MM.1S (cell line): ENCODE measurements at regions not wholly inside any gene's neighbourhood (a gene's known extent, or its start where the extent isn't known, plus 50 kb on each side); places are given as distances from the start of the nearest gene placed in this dataset.

Experiments used
- DNase-seq: peaks from one replicate; pipeline ENCODE4 v3.0.0-alpha.2; 2015
- H2AFZ ChIP-seq: fragments of 300-600 bp; sonication (generic); 2 replicates; pipeline ENCODE4 v1.6.0; 2016; ENCODE audit warnings: antibody characterized with exemption, low read length
- H3F3A ChIP-seq: fragments of 300-600 bp; sonication (generic); 2 replicates; pipeline ENCODE4 v1.6.1; 2016; ENCODE audit warnings: mild to moderate bottlenecking, antibody characterized with exemption, low read length, moderate library complexity, mixed read lengths; ENCODE audit not compliant: insufficient read depth
- H3K27ac ChIP-seq: fragments of 300-600 bp; sonication (generic); 2 replicates; pipeline ENCODE4 v1.5.1; 2016; ENCODE audit warnings: mild to moderate bottlenecking, low read length
- H3K27me3 ChIP-seq: fragments of 300-600 bp; sonication (generic); replicated peaks from 2 replicates; pipeline ENCODE4 v1.6.0; 2016; ENCODE audit warnings: low read length; ENCODE audit not compliant: insufficient read depth
- H3K36me3 ChIP-seq: fragments of 300-600 bp; sonication (generic); replicated peaks from 2 replicates; pipeline ENCODE4 v1.6.1; 2016; ENCODE audit warnings: mild to moderate bottlenecking, low read length, mixed read lengths; ENCODE audit not compliant: insufficient read depth
- H3K4me1 ChIP-seq: fragments of 300-600 bp; sonication (generic); 2 replicates; pipeline ENCODE4 v1.6.1; 2016; ENCODE audit warnings: low read length, mixed read lengths
- H3K4me2 ChIP-seq: fragments of 300-600 bp; sonication (generic); 2 replicates; pipeline ENCODE4 v1.6.0; 2016; ENCODE audit warnings: low read depth, low read length
- H3K4me3 ChIP-seq: fragments of 300-600 bp; sonication (generic); 2 replicates; pipeline ENCODE4 v1.5.1; 2016; ENCODE audit warnings: low read length, mixed read lengths
- H3K79me2 ChIP-seq: fragments of 300-600 bp; sonication (generic); 2 replicates; pipeline ENCODE4 v1.6.1; 2016; ENCODE audit warnings: mixed run types, low read length, mixed read lengths
- H3K9ac ChIP-seq: fragments of 300-600 bp; sonication (generic); 2 replicates; pipeline ENCODE4 v1.6.1; 2016; ENCODE audit warnings: low read length, mixed read lengths
- H3K9me2 ChIP-seq: fragments of 300-600 bp; sonication (generic); replicated peaks from 2 replicates; pipeline ENCODE4 v1.6.1; 2016; ENCODE audit warnings: mild to moderate bottlenecking, low read length, mixed read lengths; ENCODE audit not compliant: insufficient read depth
- H3K9me3 ChIP-seq: fragments of 300-600 bp; sonication (generic); replicated peaks from 2 replicates; pipeline ENCODE4 v1.6.1; 2016; ENCODE audit warnings: mild to moderate bottlenecking, low read length, mixed read lengths; ENCODE audit not compliant: insufficient read depth
- H4K20me1 ChIP-seq: fragments of 300-600 bp; sonication (generic); 2 replicates; pipeline ENCODE4 v1.6.1; 2016; ENCODE audit warnings: mild to moderate bottlenecking, low read length, moderate library complexity, mixed read lengths; ENCODE audit not compliant: insufficient read depth
- CTCF ChIP-seq: fragments of 300-600 bp; sonication (generic); IDR thresholded peaks from 2 replicates; pipeline ENCODE4 v1.5.1; 2016; ENCODE audit warnings: antibody characterized with exemption, low read length, mixed read lengths
- EZH2 ChIP-seq: fragments of 300-600 bp; sonication (generic); optimal IDR thresholded peaks from 2 replicates; pipeline ENCODE3; 2017; ENCODE audit warnings: low read depth, mild to moderate bottlenecking, antibody characterized with exemption, low read length, mixed read lengths
- EZH2phosphoT487 ChIP-seq: fragments of 300-600 bp; sonication (generic); IDR thresholded peaks from 2 replicates; pipeline ENCODE4 v1.6.1; 2018; ENCODE audit warnings: antibody characterized with exemption, low read length

GRCh38 chr4:136713140-136713539, 819.2 kb downstream of the PCDH18 start:
- Histone ChIP-seq H4K20me1 (no peaks in the 10 kb centered on the region), H3K36me3 (no peaks in the 10 kb centered on the region), H3F3A (no peaks in the 10 kb centered on the region), H2AFZ (no peak overlapping the region), H3K4me1 (no peaks in the 10 kb centered on the region), H3K79me2 (no peaks in the 10 kb centered on the region), H3K9me2 (no peaks in the 10 kb centered on the region), H3K27me3 (no peaks in the 10 kb centered on the region), H3K4me2 (no peak overlapping the region), H3K27ac (no peak overlapping the region), H3K4me3 (no peak overlapping the region), H3K9me3 (no peaks in the 10 kb centered on the region), H3K9ac (no peak overlapping the region)
- DNase-seq, result peak; percentile 52
- TF ChIP-seq EZH2, result no peak
- no peak for TF ChIP-seq EZH2phosphoT487
- TF ChIP-seq CTCF, result no peak; the same call in 1 of the 2 replicates

GRCh38 chr4:136709897-136710296, 822.4 kb downstream of the PCDH18 start:
- TF ChIP-seq EZH2phosphoT487 (no peak), CTCF (no peak), EZH2 (no peak)
- no peaks in the 10 kb centered on the region for H3K36me3 ChIP-seq
- DNase-seq, result no peak

GRCh38 chr4:136706942-136707341, 825.4 kb downstream of the PCDH18 start:
- Histone ChIP-seq H3K4me3 (no peak overlapping the region), H3K27ac (no peak overlapping the region), H3K4me2 (no peak overlapping the region), H2AFZ (no peak overlapping the region), H3F3A (no peaks in the 10 kb centered on the region), H3K4me1 (no peaks in the 10 kb centered on the region), H3K27me3 (no peaks in the 10 kb centered on the region), H4K20me1 (no peaks in the 10 kb centered on the region), H3K9ac (no peak overlapping the region), H3K79me2 (no peaks in the 10 kb centered on the region), H3K36me3 (no peaks in the 10 kb centered on the region), H3K9me3 (no peaks in the 10 kb centered on the region), H3K9me2 (no peaks in the 10 kb centered on the region)
- TF ChIP-seq EZH2, result no peak
- TF ChIP-seq CTCF, result no peak
- no peak for TF ChIP-seq EZH2phosphoT487
- DNase-seq, result no peak

More at GRCh38 chr4:136709897-136710296, 822.4 kb downstream of the PCDH18 start:
- Histone ChIP-seq H3F3A (no peaks in the 10 kb centered on the region), H3K4me3 (no peak overlapping the region), H3K4me2 (no peak overlapping the region), H3K9ac (no peak overlapping the region), H3K9me2 (no peaks in the 10 kb centered on the region), H3K4me1 (no peaks in the 10 kb centered on the region), H3K9me3 (no peaks in the 10 kb centered on the region), H3K79me2 (no peaks in the 10 kb centered on the region), H3K27ac (no peak overlapping the region), H2AFZ (no peak overlapping the region), H3K27me3 (no peaks in the 10 kb centered on the region), H4K20me1 (no peaks in the 10 kb centered on the region)
